Brain microvascular endothelial cell (primary cell): ENCODE measurements at regions not wholly inside any gene's neighbourhood (a gene's known extent, or its start where the extent isn't known, plus 50 kb on each side); places are given as distances from the start of the nearest gene placed in this dataset.

Source experiments
- DNase-seq: peaks from one replicate; pipeline ENCODE4 v3.0.0-alpha.2; 2020
- H3K27ac ChIP-seq: fragments of 250-450 bp; sonication (Bioruptor Pico); 2 replicates; pipeline ENCODE4 v1.5.1; 2020; ENCODE audit warnings: mild to moderate bottlenecking, moderate library complexity
- H3K27me3 ChIP-seq: fragments of 250-450 bp; sonication (Bioruptor Pico); replicated peaks from 2 replicates; pipeline ENCODE4 v1.5.1; 2020; ENCODE audit warnings: mild to moderate bottlenecking
- H3K36me3 ChIP-seq: fragments of 250-450 bp; sonication (Bioruptor Pico); replicated peaks from 2 replicates; pipeline ENCODE4 v1.5.1; 2020; ENCODE audit warnings: mild to moderate bottlenecking
- H3K4me3 ChIP-seq: 2 replicates; pipeline ENCODE4 v1.5.1; 2011; ENCODE audit warnings: low read depth, mild to moderate bottlenecking, control low read depth, low read length, moderate library complexity
- CTCF ChIP-seq: IDR thresholded peaks from 2 replicates; pipeline ENCODE4 v1.5.1; 2011; ENCODE audit warnings: low read depth, mild to moderate bottlenecking, moderate library complexity, low read length, control low read depth, inconsistent platforms; ENCODE audit errors: missing control alignments
- in situ Hi-C: cut with HindIII; loops from 2 replicates; pipeline ENCODE4 v1.10.0; 2017; ENCODE audit warnings: low sequenced_read_pairs, low pct_ligation_motif_present

DNA sequence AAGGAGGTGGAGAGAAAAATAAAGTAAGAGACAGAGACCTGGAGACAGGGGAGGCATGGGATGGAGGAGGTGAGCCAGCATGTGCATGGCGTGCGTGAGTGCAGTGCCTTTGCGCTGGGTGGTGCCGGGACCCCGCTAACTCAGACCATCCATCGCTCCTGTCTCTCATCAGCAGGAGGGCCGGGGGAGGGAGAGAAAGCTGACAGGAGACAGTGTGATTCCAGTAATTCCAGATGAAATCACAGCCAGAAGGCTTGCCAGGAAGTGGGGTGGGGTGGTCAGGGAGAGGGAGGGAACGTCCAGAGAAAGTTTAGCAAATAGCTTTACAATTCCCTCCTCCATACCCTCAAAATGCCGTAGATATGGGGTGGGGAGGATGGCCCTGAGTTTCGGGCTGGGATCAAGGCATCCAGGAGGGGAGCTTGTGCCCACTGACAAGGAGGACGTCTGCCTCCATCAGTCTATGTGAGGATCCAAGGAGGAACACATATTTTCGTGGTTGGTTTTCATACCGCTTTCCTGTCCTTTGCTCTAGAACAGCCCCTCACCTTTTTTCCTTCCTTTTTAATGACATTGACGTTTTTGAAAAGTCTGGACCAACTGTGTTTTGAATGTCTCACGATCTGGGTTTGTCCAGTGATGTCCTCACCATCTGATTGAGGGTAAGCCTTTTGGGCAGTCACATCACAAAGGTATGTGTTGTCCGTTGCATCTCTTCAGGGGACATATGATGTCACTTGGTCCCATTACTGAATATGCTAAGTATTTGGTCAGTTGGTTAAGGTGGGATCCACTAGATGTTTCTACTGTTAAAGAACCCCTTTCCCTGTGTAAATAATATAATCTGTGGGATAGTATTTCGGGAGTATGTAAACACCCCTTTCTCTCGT lies 567.3 kb downstream of the MIAT start:
- in situ Hi-C loops = no loop called here
- peaks cover 2% of the 10 kb centered on the region for H3K36me3 ChIP-seq
- no peaks in the 10 kb centered on the region for H3K27me3 ChIP-seq
- peak; percentile 90 for DNase-seq
- H3K27ac ChIP-seq = peak overlapping the region; percentile 91
- no peak for TF ChIP-seq CTCF
- peak overlapping the region; percentile 29 for H3K4me3 ChIP-seq

DNA sequence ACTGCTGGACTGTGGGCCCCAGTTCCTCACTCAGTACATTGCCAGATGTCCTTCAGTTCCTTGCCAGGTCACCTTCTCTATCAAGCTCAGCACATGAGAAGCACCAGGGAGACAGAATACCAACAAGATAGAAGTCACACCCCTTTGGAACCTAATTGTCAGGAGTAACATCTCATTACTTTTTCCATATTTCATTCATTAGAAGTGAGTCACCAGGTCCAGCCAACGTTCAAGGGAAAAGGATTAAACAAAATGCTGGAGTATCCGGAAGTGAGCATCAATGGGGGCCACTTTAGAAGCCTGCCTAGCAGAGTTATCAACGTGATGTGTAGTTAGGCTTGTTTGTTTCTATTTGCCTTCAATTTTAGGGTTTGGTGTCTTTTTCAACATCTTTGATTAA lies 569.3 kb downstream of the MIAT start:
- no peaks in the 10 kb centered on the region for H3K27me3 ChIP-seq
- DNase-seq = no peak
- in situ Hi-C loops = no loop called here
- peaks cover 1% of the 10 kb centered on the region for H3K36me3 ChIP-seq
- H3K27ac ChIP-seq = peak overlapping the region; percentile 37
- TF ChIP-seq CTCF = no peak
- no peak overlapping the region for H3K4me3 ChIP-seq

GRCh38 chr22:27228771-27229170 lies 571.4 kb downstream of the MIAT start:
- Histone ChIP-seq H3K36me3 (no peaks in the 10 kb centered on the region), H3K4me3 (no peak overlapping the region), H3K27me3 (no peaks in the 10 kb centered on the region), H3K27ac (no peak overlapping the region)
- TF ChIP-seq CTCF = no peak
- DNase-seq = no peak
- in situ Hi-C loops = no loop called here

GRCh38 chr22:27230189-27230588 lies 571.4 kb downstream of the MN1 start:
- in situ Hi-C loops = no loop called here

DNA sequence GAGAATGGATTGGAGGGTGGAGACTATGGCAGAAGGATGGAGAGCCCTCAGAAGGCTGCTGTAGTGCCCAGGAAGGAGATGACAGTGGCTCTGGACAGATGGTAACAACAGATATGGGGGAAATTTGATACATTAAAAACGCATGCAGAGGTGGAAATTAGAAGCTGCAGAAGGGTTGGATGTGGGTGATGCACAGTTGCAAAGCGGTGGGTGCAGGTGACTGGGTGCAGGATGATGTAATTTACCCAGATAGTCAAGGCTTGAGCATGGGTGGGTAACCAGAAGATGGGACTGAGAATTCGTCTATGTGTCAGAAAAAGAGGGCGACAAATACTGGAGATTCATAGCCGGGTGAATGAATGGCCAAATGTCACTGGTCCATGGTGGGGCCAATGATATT lies 570.3 kb downstream of the MN1 start:
- in situ Hi-C loops = no loop called here
- Histone ChIP-seq H3K27ac (no peak overlapping the region), H3K4me3 (no peak overlapping the region), H3K27me3 (no peaks in the 10 kb centered on the region), H3K36me3 (no peaks in the 10 kb centered on the region)
- no peak for DNase-seq
- TF ChIP-seq CTCF = no peak

More at GRCh38 chr22:27230189-27230588, 571.4 kb downstream of the MN1 start:
- no peak overlapping the region for H3K27ac ChIP-seq
- DNase-seq = no peak
- TF ChIP-seq CTCF = no peak
- H3K36me3 ChIP-seq = no peaks in the 10 kb centered on the region
- H3K4me3 ChIP-seq = no peak overlapping the region
- H3K27me3 ChIP-seq = no peaks in the 10 kb centered on the region

DNA sequence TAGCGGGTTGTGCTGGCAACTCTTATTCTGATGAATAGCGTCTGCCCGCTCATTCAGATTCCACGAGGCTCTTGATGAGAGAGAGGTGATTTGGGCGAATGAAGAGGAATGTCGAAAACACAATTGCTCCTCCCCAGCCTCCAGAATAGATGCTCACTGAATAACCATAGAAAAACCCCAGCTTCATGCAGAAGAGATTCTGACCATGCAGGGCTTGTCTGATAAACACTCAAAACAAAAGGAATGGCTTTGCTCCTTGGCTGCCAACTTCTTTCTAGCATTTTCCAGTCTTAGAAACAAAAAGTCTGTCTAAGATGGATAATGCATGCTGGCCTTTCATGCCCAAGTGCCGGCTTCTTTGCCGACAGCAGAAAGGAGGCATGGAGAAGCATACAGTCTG lies 569.5 kb downstream of the MN1 start:
- DNase-seq = no peak
- Histone ChIP-seq H3K36me3 (no peaks in the 10 kb centered on the region), H3K4me3 (no peak overlapping the region), H3K27me3 (no peaks in the 10 kb centered on the region), H3K27ac (no peak overlapping the region)
- in situ Hi-C loops = no loop called here
- no peak for TF ChIP-seq CTCF
